Thoracic aorta (tissue), 2 donors: ENCODE measurements at regions not wholly inside any gene's neighbourhood (a gene's known extent, or its start where the extent isn't known, plus 50 kb on each side); places are given as distances from the start of the nearest gene placed in this dataset.

Experiments
- ATAC-seq: fragments of 150-250 bp; one replicate; pipeline ENCODE4 v1.8.0; 2017; ENCODE audit warnings: low read depth; ENCODE audit not compliant: insufficient number of reproducible peaks, low FRiP score
- DNase-seq: peaks from one replicate; pipeline ENCODE4 v3.0.0-alpha.2; 2020; ENCODE audit warnings: low spot score
- H3K27ac ChIP-seq, 2 donors: fragments of 200-600 bp; sonication (generic); 1 replicate in 1 of 2; 2 replicates in 1 of 2; pipeline ENCODE4 v1.5.1; 2016; ENCODE audit warnings: mild to moderate bottlenecking in 2 of 2, moderate library complexity in 2 of 2
- H3K27me3 ChIP-seq: fragments of 200-600 bp; sonication (generic); replicated peaks from 2 replicates; pipeline ENCODE4 v1.6.0; 2016; ENCODE audit warnings: mild to moderate bottlenecking; ENCODE audit not compliant: insufficient read depth
- H3K36me3 ChIP-seq: fragments of 200-600 bp; sonication (generic); one replicate; pipeline ENCODE4 v1.5.1; 2016
- H3K4me1 ChIP-seq, 2 donors: fragments of 200-600 bp; sonication (generic); 1 replicate in 1 of 2; 2 replicates in 1 of 2; pipeline versions ENCODE4 v1.5.1 to v1.6.0; 2016; ENCODE audit warnings: low read depth in 2 of 2, mild to moderate bottlenecking in 1 of 2; ENCODE audit not compliant: control insufficient read depth in 1 of 2
- H3K4me3 ChIP-seq: fragments of 200-600 bp; sonication (generic); 2 replicates; pipeline ENCODE4 v1.5.1; 2016; ENCODE audit warnings: mild to moderate bottlenecking
- H3K9me3 ChIP-seq: fragments of 200-600 bp; sonication (generic); 2 replicates; pipeline ENCODE4 v1.5.1; 2016
- CTCF ChIP-seq: fragments of 200-600 bp; sonication (generic); IDR thresholded peaks from one replicate; pipeline ENCODE4 v1.5.1; 2019; ENCODE audit warnings: antibody characterized with exemption

- Histone ChIP-seq H3K27ac (no peak overlapping the region), H3K36me3 (no peaks in the 10 kb centered on the region)
These were observed 1034.4 kb downstream of the CDH9 start for GRCh38 chr5:26003966-26004365.

GRCh38 chr5:25995209-25995608 is 1043.2 kb downstream of the CDH9 start:
- H3K27ac ChIP-seq = no peak overlapping the region
- no peaks in the 10 kb centered on the region for H3K27me3 ChIP-seq
- no peak for ATAC-seq

More at GRCh38 chr5:26003966-26004365, 1034.4 kb downstream of the CDH9 start:
- Histone ChIP-seq H3K9me3 (no peaks in the 10 kb centered on the region), H3K27me3 (no peaks in the 10 kb centered on the region), H3K4me1 (no peaks in the 10 kb centered on the region), H3K4me3 (no peak overlapping the region)
- DNase-seq (no peak), ATAC-seq (no peak)
- no peak for TF ChIP-seq CTCF

GRCh38 chr5:25993701-25994100 is 1044.7 kb downstream of the CDH9 start:
- ATAC-seq (no peak), DNase-seq (no peak)
- H3K4me3 ChIP-seq = no peak overlapping the region
- H3K27ac ChIP-seq = no peak overlapping the region
- TF ChIP-seq CTCF = no peak
- H3K9me3 ChIP-seq = no peaks in the 10 kb centered on the region
- no peaks in the 10 kb centered on the region for H3K4me1 ChIP-seq
- H3K27me3 ChIP-seq = no peaks in the 10 kb centered on the region
- H3K36me3 ChIP-seq = no peaks in the 10 kb centered on the region

More at GRCh38 chr5:25995209-25995608, 1043.2 kb downstream of the CDH9 start:
- H3K36me3 ChIP-seq = no peaks in the 10 kb centered on the region
- no peak for TF ChIP-seq CTCF
- H3K9me3 ChIP-seq = no peaks in the 10 kb centered on the region
- no peak for DNase-seq
- no peak overlapping the region for H3K4me3 ChIP-seq
- H3K4me1 ChIP-seq = no peaks in the 10 kb centered on the region

- ATAC-seq (no peak), DNase-seq (no peak)
- H3K9me3 ChIP-seq = no peaks in the 10 kb centered on the region
- H3K36me3 ChIP-seq = no peaks in the 10 kb centered on the region
- H3K4me3 ChIP-seq = no peak overlapping the region
- no peaks in the 10 kb centered on the region for H3K27me3 ChIP-seq
- TF ChIP-seq CTCF = no peak
- H3K4me1 ChIP-seq = no peaks in the 10 kb centered on the region
- no peak overlapping the region for H3K27ac ChIP-seq
These were observed 1046.7 kb downstream of the CDH9 start for GRCh38 chr5:25991639-25992038.

- TF ChIP-seq CTCF = no peak
- no peak overlapping the region for H3K4me3 ChIP-seq
- no peaks in the 10 kb centered on the region for H3K9me3 ChIP-seq
- H3K36me3 ChIP-seq = no peaks in the 10 kb centered on the region
- ATAC-seq = no peak
- H3K4me1 ChIP-seq = no peaks in the 10 kb centered on the region
- no peaks in the 10 kb centered on the region for H3K27me3 ChIP-seq
- no peak overlapping the region for H3K27ac ChIP-seq
- no peak for DNase-seq
These were observed 1047.6 kb downstream of the CDH9 start for GRCh38 chr5:25990771-25991170.
